Testis (tissue), 2 donors: ENCODE measurements at regions not wholly inside any gene's neighbourhood (a gene's known extent, or its start where the extent isn't known, plus 50 kb on each side); places are given as distances from the start of the nearest gene placed in this dataset.

ENCODE experiments used
- CTCF ChIP-seq, 3 experiments: fragments of 450-650 bp in 2 of 3; fragments of 200-600 bp in 1 of 3; sonication (generic) in 1 of 3; IDR thresholded peaks; one replicate each; pipeline ENCODE4 v1.5.1; 2016 to 2019; ENCODE audit warnings: antibody characterized with exemption in 3 of 3, mild to moderate bottlenecking in 2 of 3, moderate library complexity in 1 of 3
- POLR2A ChIP-seq: fragments of 450-650 bp; IDR thresholded peaks from one replicate; pipeline ENCODE4 v1.6.1; 2017; ENCODE audit warnings: antibody characterized with exemption, mild to moderate bottlenecking, moderate library complexity

- no peak for TF ChIP-seq CTCF (IDR thresholded peaks at IDR 0.05)
- TF ChIP-seq POLR2A = no peak
Observed at GRCh38 chr2:174648896-174649295, 51.3 kb upstream of the WIPF1 start.
